NT2/D1 (cell line): ENCODE measurements at regions not wholly inside any gene's neighbourhood (a gene's known extent, or its start where the extent isn't known, plus 50 kb on each side); places are given as distances from the start of the nearest gene placed in this dataset.
"Not testable (repeated sequence)": the region's sequence is repeated elsewhere in the genome, so short reads cannot be mapped to it uniquely, and the experiment has no call there.

ENCODE experiments used
- SUZ12 ChIP-seq: IDR thresholded peaks from 2 replicates; pipeline ENCODE4 v1.6.1; 2011; ENCODE audit not compliant: insufficient read length, insufficient read depth; ENCODE audit errors: extremely low read depth
- YY1 ChIP-seq: IDR thresholded peaks from 2 replicates; pipeline ENCODE4 v1.6.1; 2011; ENCODE audit not compliant: insufficient read length, insufficient read depth
- ZNF274 ChIP-seq: IDR thresholded peaks from 2 replicates; pipeline ENCODE4 v1.6.1; 2011; ENCODE audit warnings: mild to moderate bottlenecking, low read depth, low read length

DNA sequence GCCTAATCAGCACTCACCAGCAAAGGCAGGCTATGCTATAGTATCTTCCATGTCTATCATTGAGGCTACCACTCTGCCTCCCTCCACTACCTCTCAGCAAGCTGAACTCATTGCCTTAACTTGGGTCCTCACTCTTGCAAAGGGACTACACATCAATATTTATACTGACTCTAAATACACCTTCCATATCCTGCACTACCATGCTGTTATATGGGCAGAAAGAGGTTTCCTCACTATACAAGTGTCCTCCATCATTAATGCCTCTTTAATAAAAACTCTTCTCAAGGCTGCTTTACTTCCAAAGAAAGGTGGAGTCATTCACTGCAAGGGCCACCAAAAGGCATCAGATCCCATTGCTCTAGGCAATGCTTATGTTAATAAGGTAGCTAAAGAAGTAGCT, 669.3 kb upstream of the USP15 start:
- not testable (repeated sequence) for TF ChIP-seq ZNF274, YY1, SUZ12
